ENCODE measurements at regions not wholly inside any gene's neighbourhood (a gene's known extent, or its start where the extent isn't known, plus 50 kb on each side); places are given as distances from the start of the nearest gene placed in this dataset.

GRCh38 chr10:43854007-43854406 lies 205.3 kb upstream of the ZNF32 start:
- TF ChIP-seq POLR2A (IDR thresholded peaks at IDR 0.05; ENCODE audit: low read length) (no peak), GATA1 (IDR thresholded peaks at IDR 0.05; ENCODE audit: low read depth, low read length) (no peak)
